Smooth muscle cell (in vitro differentiated cells): ENCODE measurements at regions not wholly inside any gene's neighbourhood (a gene's known extent, or its start where the extent isn't known, plus 50 kb on each side); places are given as distances from the start of the nearest gene placed in this dataset.
"Not testable (repeated sequence)": the region's sequence is repeated elsewhere in the genome, so short reads cannot be mapped to it uniquely, and the experiment has no call there.

Experiments used
- DNase-seq: peaks from one replicate; lab custom pipeline; 2025; ENCODE audit not compliant: unreplicated experiment; lab: John Stamatoyannopoulos, UW
- H2AFZ ChIP-seq: fragments of 200-600 bp; sonication (generic); 2 replicates; pipeline ENCODE4 v1.6.0; 2016; ENCODE audit warnings: antibody characterized with exemption, low read depth, mild to moderate bottlenecking
- H3F3A ChIP-seq: fragments of 200-600 bp; sonication (generic); 2 replicates; pipeline ENCODE4 v1.6.0; 2017; ENCODE audit warnings: antibody characterized with exemption, low read depth
- H3K27ac ChIP-seq: fragments of 200-600 bp; sonication (generic); 2 replicates; pipeline ENCODE4 v1.5.1; 2016; ENCODE audit warnings: low read depth, mild to moderate bottlenecking
- H3K27me3 ChIP-seq: fragments of 200-600 bp; sonication (generic); 2 replicates; pipeline ENCODE4 v1.6.1; 2016; ENCODE audit warnings: low read depth, mild to moderate bottlenecking
- H3K36me3 ChIP-seq: fragments of 200-600 bp; sonication (generic); 2 replicates; pipeline ENCODE4 v1.5.1; 2016; ENCODE audit warnings: low read depth
- H3K4me1 ChIP-seq: fragments of 200-600 bp; sonication (generic); 2 replicates; pipeline ENCODE4 v1.5.1; 2016; ENCODE audit warnings: low read depth
- H3K4me2 ChIP-seq: fragments of 200-600 bp; sonication (generic); 2 replicates; pipeline ENCODE4 v1.6.0; 2016; ENCODE audit warnings: mild to moderate bottlenecking
- H3K4me3 ChIP-seq: fragments of 200-600 bp; sonication (generic); 2 replicates; pipeline ENCODE4 v1.5.1; 2016; ENCODE audit warnings: mild to moderate bottlenecking
- H3K79me2 ChIP-seq: fragments of 200-600 bp; sonication (generic); 2 replicates; pipeline ENCODE4 v1.6.0; 2016; ENCODE audit warnings: low read depth, mild to moderate bottlenecking
- H3K9ac ChIP-seq: fragments of 200-600 bp; sonication (generic); 2 replicates; pipeline ENCODE4 v1.6.0; 2016; ENCODE audit warnings: low read depth
- H3K9me3 ChIP-seq: fragments of 200-600 bp; sonication (generic); replicated peaks from 2 replicates; pipeline ENCODE4 v1.5.1; 2016; ENCODE audit warnings: low read depth
- H4K20me1 ChIP-seq: fragments of 200-600 bp; sonication (generic); 2 replicates; pipeline ENCODE4 v1.6.0; 2016; ENCODE audit warnings: low read depth
- CTCF ChIP-seq: fragments of 200-600 bp; sonication (generic); IDR thresholded peaks from 2 replicates; pipeline ENCODE4 v1.5.1; 2017; ENCODE audit warnings: borderline replicate concordance, mild to moderate bottlenecking, antibody characterized with exemption; ENCODE audit not compliant: insufficient read depth, poor library complexity, severe bottlenecking
- WGBS: methylation state at CpG from one replicate; pipeline ENCODE4 v1.1.7; 2016; ENCODE audit warnings: low lambda C conversion rate; 5-methylcytosine and 5-hydroxymethylcytosine counted together

- no peak for TF ChIP-seq CTCF
- H3K4me3 ChIP-seq: no peak overlapping the region
- no peaks in the 10 kb centered on the region for H3K9me3 ChIP-seq
Observed at GRCh38 chr13:69234171-69234570, 873.5 kb upstream of the ATXN8OS start.

GRCh38 chr13:69226427-69226826 is 881.2 kb upstream of the ATXN8OS start:
- DNase-seq: no peak
- no peak for TF ChIP-seq CTCF
- no peaks in the 10 kb centered on the region for H3F3A ChIP-seq
- H3K4me3 ChIP-seq: no peak overlapping the region
- 95% methylated on average over 2 of the region's 2 CpGs for WGBS
- no peaks in the 10 kb centered on the region for H3K79me2 ChIP-seq
- H3K4me2 ChIP-seq: no peak overlapping the region
- no peak overlapping the region for H3K9ac ChIP-seq
- no peak overlapping the region for H2AFZ ChIP-seq
- no peaks in the 10 kb centered on the region for H4K20me1 ChIP-seq
- no peaks in the 10 kb centered on the region for H3K9me3 ChIP-seq
- H3K4me1 ChIP-seq: no peaks in the 10 kb centered on the region
- no peaks in the 10 kb centered on the region for H3K36me3 ChIP-seq
- H3K27me3 ChIP-seq: no peaks in the 10 kb centered on the region
- no peak overlapping the region for H3K27ac ChIP-seq

More at GRCh38 chr13:69234171-69234570, 873.5 kb upstream of the ATXN8OS start:
- no peak overlapping the region for H3K27ac ChIP-seq
- H3K79me2 ChIP-seq: no peaks in the 10 kb centered on the region
- no peaks in the 10 kb centered on the region for H4K20me1 ChIP-seq
- no peaks in the 10 kb centered on the region for H3K27me3 ChIP-seq
- H3F3A ChIP-seq: no peaks in the 10 kb centered on the region
- DNase-seq: no peak
- H3K4me1 ChIP-seq: no peaks in the 10 kb centered on the region
- H2AFZ ChIP-seq: no peak overlapping the region
- no peak overlapping the region for H3K9ac ChIP-seq
- H3K4me2 ChIP-seq: no peak overlapping the region
- no peaks in the 10 kb centered on the region for H3K36me3 ChIP-seq

GRCh38 chr13:69221633-69222498 is 885.8 kb upstream of the ATXN8OS start:
- not testable (repeated sequence) for H3K4me2 ChIP-seq, H3F3A ChIP-seq
- 95% methylated on average over 22 of the region's 22 CpGs for WGBS

GRCh38 chr13:69213396-69213795 is 894.2 kb upstream of the ATXN8OS start:
- WGBS: 46% methylated on average over 4 of the region's 4 CpGs
- no peaks in the 10 kb centered on the region for H4K20me1 ChIP-seq
- no peaks in the 10 kb centered on the region for H3K79me2 ChIP-seq

More at GRCh38 chr13:69221633-69222498, 885.8 kb upstream of the ATXN8OS start:
- not testable (repeated sequence) for H3K4me3 ChIP-seq, H3K9ac ChIP-seq, H3K4me1 ChIP-seq, DNase-seq, H3K27ac ChIP-seq, H3K36me3 ChIP-seq, H3K27me3 ChIP-seq, H3K9me3 ChIP-seq, H3K79me2 ChIP-seq, H2AFZ ChIP-seq, H4K20me1 ChIP-seq

More at GRCh38 chr13:69213396-69213795, 894.2 kb upstream of the ATXN8OS start:
- H3K9me3 ChIP-seq: no peaks in the 10 kb centered on the region
- H3K36me3 ChIP-seq: no peaks in the 10 kb centered on the region
- H3K4me3 ChIP-seq: no peak overlapping the region
- DNase-seq: no peak
- H3K27me3 ChIP-seq: no peaks in the 10 kb centered on the region
- H3K27ac ChIP-seq: no peak overlapping the region
- no peak overlapping the region for H3K4me2 ChIP-seq
- H3F3A ChIP-seq: no peaks in the 10 kb centered on the region
- no peak overlapping the region for H3K9ac ChIP-seq
- TF ChIP-seq CTCF: no peak
- no peaks in the 10 kb centered on the region for H3K4me1 ChIP-seq
- no peak overlapping the region for H2AFZ ChIP-seq
